ENCODE measurements at regions not wholly inside any gene's neighbourhood (a gene's known extent, or its start where the extent isn't known, plus 50 kb on each side); places are given as distances from the start of the nearest gene placed in this dataset.
"Not testable (repeated sequence)": the region's sequence is repeated elsewhere in the genome, so short reads cannot be mapped to it uniquely, and the experiment has no call there.

GRCh38 chr9:85142496-85142911, 473.0 kb downstream of the NTRK2 start:
- DNase-seq, result no peak

DNA sequence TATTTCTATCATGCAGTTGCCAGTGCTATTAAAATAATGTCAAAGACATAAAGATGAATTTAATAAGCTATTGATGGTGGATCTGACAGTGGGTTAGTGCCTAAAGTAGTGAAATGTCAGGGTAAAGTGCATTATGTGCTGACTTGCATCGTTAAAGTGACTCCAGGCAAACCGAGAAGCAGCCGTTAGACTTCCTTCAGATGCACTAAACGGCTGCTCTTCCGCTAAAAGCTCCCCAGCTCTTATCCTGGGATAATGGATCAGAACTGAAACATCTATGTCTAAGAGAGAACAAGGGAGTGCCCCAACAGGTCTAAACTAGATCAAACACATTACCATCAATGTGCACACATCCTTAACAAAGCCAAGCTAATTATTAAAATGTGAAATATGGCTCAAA, 468.2 kb downstream of the NTRK2 start:
- no peak for DNase-seq

DNA sequence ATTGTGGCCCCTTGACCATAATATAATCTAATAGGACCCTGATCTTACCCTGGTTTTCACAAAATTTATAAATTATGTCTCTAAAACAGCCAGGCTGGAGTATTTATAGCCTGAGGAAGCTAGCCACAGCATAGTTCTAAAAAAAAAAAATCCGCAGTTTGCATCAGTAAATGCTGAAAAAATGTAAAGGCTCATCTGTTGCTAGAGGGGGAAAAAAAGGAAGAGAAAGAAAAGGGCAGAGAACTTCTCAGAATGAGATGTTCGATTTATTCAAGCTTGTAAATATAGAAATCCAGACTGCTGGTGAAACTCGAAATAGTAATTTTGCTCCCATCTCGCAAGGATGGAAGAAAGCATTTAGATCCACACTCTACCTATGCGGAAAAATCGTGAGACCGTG, 467.5 kb downstream of the NTRK2 start:
- DNase-seq, result no peak

GRCh38 chr9:85136507-85136906, 467.0 kb downstream of the NTRK2 start:
- DNase-seq, result no peak

- DNase-seq, result no peak
These were observed 461.2 kb downstream of the NTRK2 start for GRCh38 chr9:85130764-85131163.

DNA sequence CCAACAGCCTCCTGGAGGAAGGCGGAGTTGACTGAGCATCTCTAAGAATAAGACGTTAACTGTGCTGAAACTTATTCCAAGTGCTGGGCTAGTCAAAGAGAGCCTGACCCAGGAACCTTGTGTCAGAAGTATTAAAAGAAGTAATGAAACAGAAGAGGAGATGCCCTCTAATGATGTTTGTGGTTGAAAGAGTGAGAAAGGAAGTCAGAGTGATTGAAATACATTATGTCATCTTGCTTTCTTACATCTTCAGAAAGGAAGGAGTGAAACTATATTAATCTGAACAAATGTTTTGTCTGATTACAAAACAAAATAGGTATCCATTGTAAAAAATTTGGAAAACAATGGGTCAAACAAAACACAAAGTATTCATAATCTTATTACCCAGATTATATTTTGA, 460.7 kb downstream of the NTRK2 start:
- no peak for DNase-seq

GRCh38 chr9:85129514-85129913, 460.0 kb downstream of the NTRK2 start:
- DNase-seq, result no peak

DNA sequence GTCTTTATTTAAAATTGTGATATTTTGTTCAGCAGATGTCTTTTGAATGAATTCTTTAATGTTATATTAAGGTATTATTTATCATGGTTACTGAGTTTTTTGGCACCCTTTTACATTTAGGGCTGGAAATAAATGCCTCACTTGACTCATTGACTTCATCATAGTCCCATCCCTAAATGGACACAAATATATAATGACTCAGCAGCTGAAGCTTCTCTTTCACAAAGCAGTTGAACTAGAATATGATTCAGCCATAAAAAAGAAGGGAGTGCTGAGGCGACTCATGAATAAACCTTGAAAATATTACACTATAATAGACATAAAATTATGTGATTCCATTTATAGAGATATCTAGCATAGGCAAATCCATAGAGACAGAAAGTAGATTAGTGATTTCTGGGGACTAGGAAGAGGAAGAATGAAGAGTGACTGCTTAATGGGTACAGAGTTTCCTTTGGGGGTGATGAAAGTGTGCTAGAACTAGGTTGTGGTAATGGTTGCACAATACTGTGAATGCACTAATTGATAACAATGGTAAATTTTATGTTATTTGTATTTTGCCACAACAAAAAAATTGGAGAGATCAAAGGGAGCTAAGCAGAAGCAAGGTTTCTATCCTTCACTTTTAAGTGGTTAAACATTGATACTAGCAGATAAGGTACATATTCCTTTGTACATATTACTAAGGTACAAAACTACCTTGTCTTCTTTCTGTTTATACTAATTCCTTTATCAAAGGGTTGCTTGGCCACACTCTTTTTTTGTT, 449.6 kb downstream of the NTRK2 start:
- DNase-seq, result no peak

GRCh38 chr9:85117831-85118230, 448.3 kb downstream of the NTRK2 start:
- no peak for DNase-seq

DNA sequence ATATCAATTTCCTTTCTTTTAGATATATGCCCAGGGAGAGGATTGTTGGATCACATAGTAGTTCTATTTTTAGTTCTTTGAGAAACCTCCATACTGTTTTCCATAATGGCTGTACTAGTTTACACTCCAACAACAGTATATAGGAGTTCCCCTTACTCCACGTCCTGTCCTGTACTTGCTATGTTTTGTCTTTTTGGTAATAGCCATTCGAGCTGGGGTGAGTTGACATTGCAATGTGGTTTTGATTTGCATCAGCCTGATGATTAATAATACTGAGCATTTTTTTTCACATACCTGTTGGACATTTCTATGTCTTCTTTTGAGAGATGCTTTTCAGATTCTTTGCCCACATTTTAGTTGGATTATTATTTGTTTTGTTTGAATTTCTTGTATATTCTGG, 445.9 kb downstream of the NTRK2 start:
- no peak for DNase-seq

DNA sequence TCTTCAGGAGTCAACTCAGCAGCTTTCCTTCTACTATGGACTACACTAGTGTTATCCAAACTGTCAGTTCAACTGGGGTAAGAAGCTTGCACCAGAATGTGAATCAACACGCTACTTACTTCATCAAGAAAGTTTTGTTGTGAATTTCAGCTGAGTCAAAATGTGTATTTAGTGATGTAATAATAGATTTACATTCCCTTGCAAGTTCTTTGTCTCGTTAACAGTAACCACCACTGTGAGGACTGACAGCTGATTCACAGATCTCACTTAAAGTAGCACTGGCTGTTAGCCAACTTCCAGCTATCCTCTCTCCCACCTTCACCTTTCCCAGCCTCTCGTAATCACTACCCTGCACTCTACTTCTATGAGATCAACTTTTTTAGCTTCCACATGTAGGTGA, 445.3 kb downstream of the NTRK2 start:
- no peak for DNase-seq

DNA sequence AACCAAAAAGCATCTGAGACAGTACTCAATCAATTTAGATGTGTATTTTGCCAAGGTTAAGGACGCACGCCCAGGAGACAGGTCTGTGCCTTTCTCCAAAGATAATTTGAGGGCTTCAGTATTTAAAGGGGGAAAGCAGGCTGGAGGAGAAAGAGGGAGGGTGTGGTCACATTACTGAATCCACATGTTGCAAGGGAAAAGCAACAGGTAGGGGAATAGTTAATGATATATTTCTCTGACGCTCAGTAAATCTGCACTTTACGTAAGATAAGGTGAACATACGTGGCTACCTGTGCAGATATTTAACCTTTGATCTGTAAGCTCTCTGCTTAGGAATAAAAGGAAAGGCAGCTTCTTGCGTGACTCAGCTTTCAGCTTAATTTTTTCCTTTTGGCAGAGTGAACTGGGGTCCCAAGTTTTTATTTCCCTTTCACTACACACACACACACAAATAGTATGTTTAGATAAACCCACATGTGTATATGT, 443.4 kb downstream of the NTRK2 start:
- no peak for DNase-seq

- DNase-seq, result no peak
These were observed 442.9 kb downstream of the NTRK2 start for GRCh38 chr9:85112391-85112790.

GRCh38 chr9:85108746-85109145, 439.2 kb downstream of the NTRK2 start:
- no peak for DNase-seq

DNA sequence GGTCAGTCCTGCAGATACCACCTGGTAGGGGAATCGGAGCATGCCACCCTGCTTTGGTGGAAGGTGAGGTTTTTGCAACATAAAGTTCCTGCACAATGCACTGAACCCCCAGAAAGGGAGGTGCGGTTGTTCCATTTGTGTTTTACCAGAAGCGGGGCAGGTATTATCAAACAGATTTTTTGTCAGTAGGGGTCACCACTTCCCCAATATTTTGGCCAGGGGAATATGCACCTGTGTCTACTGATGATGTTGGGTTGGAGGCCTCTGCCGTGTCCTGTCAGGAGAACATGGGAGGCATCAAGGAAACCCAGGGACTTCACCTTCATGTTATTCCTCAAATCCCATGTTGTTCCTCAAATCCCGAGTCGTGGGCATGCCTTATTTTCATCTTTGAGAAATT, 438.7 kb downstream of the NTRK2 start:
- no peak for DNase-seq

DNA sequence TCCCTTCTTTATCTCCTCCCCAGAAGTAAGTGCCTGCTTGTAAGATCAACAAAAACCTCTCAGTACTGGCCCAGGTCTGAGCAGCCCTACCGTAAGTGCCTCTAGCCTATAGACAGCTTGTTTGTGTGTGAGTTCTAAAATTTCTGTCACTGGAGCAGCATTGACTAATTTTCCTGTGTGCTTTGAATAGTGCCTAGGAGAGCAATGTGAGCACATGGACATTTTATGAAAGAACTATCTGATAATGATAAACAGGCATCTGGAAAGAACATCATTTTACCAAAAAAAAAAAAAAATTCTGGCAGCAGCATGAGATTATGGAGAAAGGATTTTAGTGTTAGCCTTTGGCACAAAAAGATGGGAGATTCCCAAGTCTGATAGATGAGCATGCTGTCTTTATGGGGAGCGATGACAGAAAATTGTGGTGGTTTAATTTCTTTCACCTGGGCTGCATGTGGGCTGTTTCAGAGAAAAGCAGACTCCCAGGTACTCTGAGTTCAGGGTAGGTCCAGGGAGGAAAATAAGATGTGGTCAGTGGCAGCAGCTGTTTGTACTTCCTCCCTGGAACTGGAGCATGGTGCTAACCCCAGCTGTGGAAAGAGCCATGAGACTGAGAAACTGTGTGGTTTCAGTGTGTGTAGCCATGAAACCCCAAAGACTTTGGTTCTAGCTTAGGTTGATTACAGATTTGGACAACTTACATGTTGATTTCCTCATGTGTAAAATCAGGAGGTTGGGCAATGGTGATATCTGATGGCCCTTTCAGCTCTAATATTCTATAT, 419.9 kb downstream of the NTRK2 start:
- no peak for DNase-seq

DNA sequence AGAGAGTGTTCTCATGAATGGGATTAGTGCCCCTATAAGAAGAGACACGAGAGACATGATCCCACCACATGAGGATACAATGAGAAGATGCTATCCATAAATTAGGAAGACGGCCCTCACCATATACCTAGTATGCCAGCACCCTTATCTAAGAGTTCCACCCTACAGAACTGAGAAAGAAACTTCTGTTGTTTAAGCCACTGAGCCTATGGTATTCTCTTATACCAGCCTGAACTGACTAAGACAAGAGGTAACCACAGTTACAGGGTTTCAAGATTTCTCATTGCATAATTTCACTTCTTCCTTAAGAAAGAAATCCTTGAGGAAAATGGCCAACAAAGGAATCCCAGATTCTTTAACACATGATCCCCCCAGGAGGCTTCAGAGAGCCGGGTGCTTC, 412.4 kb downstream of the NTRK2 start:
- DNase-seq, result no peak

GRCh38 chr9:85079349-85079748, 409.8 kb downstream of the NTRK2 start:
- DNase-seq, result peak; percentile 18

DNA sequence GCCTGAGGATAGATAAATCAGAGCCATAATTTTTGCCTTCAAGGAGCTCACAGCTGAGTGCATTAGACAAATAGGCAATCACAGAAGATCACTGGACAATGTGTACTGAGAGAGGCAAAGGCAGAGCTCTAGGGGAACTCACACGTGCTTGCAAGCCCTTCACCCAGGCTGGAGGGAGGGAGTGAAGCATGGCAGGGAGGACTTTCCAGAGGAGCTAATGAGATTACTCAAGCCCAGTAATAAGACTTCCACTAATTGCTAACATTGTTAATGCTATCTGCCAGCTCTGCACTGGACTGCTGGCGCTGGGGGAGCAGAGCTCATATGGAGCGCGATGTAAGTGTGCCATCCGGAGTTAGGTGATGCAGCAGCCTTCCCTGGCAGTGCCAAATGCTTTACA, 408.4 kb downstream of the NTRK2 start:
- DNase-seq, result no peak

DNA sequence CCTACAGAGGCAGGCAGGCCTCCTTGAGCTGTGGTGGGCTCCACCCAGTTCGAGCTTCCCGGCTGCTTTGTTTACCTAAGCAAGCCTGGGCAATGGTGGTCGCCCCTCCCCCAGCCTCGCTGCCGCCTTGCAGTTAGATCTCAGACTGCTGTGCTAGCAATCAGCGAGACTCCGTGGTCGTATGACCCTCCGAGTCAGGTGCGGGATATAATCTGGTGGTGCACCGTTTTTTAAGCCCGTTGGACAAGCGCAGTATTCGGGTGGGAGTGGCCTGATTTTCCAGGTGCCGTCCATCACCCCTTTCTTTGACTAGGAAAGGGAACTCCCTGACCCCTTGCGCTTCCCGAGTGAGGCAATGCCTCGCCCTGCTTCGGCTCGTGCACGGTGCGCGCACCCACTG, 407.6 kb downstream of the NTRK2 start:
- not testable (repeated sequence) for DNase-seq

Data from NCI-H510A (cell line).